ENCODE measurements at regions not wholly inside any gene's neighbourhood (a gene's known extent, or its start where the extent isn't known, plus 50 kb on each side); places are given as distances from the start of the nearest gene placed in this dataset.

DNA sequence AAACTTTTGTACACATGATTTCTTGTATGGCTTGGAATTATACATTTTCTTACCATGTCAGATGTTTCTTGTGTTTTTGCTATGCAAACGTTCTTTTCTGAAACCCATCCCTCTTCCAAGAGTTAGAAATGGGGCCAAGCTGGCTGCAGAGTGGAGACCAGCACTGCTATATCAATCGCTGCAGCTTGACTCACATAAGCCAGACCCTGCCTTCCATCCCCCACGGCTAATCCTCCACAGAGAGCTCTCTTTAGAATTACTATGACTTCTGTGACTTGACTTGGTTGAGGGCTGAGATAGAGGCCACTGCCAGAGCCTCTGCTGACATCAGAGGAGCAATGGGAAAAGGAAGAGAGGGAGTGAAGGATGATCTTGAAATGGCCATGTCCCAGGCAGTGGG, 147.9 kb downstream of the DACT1 start:
- DNase-seq: no peak

DNA sequence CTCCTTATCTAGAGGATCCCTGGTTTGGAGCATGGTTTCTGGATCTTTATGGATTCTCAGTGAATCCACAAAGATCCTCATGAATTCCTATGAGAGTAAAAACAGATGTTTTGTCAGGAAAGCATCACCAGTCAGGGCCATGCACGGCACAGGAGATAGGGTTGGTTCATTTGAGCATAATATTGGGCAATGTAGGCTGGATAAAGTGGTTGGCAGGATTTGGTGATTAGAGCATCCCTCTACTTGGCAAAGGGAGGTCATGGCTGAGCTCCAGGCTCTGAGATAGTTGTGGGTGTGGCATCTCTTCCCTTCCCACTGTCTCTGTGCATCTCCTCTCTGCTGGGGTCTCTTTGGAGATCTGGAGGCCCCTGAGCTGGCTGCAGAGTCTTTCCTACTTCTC, 149.8 kb downstream of the DACT1 start:
- no peak for DNase-seq

DNA sequence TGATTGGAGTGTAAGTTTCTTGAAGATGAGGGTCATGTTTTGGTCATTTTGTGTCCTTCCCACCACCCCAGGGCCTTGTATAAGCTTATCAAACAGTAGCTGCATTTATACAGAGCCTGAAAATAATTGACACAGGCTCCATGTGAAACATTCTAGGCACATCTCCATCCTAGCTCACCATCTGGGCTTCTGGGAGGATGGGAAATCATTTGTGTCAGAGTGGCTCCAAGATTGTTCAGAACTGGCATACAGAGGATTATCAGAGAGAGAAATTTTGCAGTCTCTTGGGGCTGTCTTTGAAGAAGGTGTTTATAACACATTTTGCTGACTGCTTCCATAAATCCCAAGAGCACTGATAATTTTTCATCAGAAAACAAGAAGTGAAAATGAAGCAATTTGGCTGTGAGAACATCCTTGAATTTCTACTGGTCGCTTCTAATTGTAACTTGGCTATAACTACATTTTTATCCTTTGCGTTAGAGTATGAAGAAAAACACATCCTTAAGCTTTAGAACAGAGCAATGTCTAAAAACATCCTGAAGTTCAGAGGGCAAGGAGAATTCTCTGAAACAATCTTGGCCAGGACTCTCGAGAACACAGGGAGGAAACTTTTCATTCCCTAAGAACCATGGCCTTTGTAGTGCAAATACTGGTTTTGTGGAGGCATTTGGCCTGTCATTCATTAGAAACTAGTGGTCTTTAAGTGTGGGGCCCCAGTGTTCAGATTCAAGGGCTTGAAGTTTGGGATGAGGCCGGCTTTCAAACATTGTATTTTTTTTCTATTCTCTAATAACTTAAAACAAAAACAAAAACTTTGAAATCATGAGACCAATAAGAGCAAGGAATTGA, 151.1 kb downstream of the DACT1 start:
- no peak for DNase-seq

DNA sequence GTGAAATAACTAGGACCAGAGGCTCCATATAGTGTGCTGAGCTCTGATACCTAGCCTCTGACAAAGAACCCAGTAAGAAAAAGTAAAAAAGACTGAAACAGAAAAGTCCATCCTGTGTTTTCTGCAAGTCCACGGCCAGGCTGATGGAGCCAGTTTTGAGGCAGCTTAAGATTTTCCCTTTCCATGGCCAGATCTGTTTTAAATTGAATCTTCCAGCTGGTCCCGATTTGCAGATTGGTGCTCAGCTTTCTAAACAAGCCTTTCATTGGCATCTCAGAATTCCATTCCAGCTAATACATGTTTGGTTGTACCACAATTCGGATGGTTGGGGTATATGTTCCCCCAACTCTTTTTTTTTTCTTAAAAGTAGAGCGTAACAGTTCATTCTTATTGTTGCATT, 152.0 kb downstream of the DACT1 start:
- no peak for DNase-seq

DNA sequence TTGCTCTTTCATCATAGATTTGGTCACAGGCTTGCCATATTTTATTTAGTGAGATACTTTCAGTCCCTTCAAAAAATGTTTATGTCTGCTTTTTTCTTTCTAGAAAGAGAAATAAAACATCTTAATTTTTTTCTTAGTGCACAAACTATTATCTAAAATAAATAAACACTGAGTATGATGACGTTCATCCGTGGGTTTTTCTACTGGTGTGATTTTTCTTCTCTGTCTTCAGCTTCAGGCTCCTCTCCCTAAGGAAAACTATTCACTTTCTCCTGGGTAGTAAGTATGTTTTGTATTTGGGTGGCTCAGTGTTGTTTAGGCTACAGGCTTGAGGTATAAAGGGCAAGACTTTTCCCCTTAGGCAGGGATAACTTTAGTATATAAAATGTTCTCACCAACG, 154.7 kb downstream of the DACT1 start:
- DNase-seq: no peak

DNA sequence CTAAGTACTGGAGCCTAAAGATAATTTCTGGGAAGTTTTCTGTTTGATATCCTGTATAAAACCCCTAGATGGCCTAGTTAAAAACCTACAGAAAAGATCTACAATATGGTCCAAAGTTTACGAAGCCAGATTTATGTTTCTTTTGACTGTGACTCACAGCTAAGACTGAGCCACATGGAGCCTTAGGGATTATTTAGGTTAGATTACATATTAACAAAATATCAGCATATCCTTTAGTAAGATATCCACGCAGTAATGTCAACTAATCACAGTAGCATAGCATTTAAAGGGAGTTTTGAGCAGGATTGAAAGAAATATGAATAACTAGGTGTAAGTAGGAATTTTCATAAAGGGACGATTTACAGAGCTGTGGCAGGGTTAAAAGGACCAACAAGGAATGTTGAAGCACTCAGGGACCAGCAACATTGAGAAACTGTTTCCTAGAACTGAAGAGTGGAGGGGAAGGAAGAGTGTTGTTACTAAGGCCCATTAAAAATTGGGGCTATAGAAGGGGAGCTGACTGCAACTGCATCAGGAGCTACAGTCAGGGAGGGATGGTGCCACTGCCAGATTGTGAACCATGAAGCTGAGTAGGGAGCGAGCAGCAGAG, 155.5 kb downstream of the DACT1 start:
- DNase-seq: peak; percentile 46

DNA sequence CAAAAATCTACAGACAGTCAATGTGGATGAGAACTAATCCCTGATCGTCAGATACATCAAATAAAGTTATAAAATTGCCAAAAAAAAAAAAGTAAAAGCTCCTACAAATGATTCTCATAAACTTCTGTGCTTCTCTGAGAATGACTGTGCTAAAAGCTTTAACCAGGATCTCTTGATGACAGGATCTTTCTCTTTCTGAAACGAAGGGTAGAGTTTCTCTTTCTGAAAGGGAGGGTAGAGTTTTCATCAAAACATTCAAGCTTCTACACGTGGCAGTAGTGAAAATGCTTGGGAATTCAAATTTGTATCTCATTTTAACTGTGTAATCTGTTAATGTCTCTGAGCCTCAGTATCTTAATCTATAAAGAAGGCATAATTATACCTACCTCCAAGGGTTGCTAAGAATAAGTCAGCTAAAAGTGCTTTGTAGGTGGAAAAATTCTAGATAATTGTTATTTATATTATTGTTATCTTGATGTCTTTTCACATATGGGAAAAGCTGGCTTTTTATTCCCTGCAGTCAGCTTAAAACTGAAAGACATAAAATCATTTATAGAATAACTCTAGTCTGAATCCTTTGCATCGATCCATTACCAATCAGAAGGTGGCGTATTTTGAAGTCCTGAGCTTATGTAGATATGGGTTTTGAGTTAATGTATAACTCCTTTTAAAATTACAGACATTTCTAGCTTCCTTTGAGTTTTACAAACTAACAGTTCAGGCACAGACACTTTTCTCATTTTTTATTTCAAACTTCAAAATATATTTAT, 157.4 kb downstream of the DACT1 start:
- DNase-seq: no peak

DNA sequence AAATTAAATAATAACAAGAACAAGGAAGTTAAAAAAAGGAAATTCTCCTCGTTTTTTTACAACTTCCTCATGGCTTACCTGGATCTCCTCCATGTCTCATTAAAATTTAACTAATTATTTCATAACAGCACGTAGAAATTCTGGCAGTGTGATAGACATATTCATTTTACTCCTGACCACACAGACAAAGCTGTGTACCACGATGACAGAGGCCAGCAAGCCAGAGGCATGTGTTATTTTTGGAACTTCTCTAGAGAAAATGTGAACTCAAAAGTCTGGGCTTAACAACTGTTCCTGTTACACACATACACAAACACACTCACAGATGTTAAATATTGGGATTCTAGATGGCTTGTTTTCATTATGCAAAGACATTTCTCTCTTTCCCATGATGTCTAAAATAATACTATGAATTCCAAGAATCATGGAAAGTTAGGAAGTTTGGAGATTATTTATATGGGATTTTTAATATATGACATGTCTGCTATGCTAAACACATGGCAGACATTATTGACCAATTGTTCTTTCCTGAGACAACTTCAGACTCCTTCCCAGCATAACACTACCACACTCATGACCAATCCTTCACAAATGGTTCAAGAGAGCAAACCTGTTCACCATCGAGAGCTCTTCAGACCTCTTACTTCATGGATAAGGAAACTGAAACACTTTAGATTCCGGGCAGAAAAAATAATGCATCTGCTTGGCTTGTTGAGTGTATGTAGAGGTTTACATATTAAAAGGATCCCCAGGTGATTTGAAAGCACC, 158.7 kb downstream of the DACT1 start:
- no peak for DNase-seq

DNA sequence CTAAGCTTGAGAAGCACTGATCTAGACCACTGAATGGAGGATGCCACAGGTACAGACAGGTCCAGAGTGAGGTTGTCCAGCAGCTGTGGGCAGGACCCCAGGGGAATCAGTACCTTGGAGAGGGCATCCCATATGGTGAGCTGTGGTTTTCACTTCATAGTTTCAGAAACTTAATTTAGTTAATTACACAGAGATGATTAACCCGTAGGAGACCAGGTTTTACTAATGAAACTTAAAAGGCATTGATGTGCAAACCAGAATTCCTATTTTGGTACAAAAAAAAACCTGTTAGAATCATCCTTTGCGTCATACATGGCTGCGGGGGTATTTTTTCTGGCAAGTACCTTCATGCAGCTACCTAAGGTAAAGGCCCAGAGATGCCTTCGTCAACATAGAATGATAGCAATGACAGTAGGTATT, 159.3 kb downstream of the DACT1 start:
- DNase-seq: no peak

DNA sequence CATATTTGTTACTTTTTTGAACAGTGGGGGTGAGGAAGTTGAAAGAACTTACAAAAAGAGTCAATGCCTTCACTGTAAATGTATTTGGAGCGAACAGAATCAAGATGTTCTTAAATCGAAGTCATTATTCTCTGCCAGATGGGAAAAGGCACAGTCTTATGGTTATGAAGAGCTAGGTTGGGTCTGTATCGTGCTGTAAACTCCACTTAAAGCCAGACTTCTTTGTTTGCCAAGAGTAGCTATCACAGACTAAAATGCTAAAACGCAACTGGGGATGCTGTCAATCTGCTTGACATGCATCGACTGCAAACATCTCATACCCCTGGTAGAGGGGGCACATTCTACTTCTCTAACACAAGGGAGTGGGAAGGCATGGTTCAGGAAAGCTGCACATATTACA, 160.4 kb downstream of the DACT1 start:
- DNase-seq: no peak

DNA sequence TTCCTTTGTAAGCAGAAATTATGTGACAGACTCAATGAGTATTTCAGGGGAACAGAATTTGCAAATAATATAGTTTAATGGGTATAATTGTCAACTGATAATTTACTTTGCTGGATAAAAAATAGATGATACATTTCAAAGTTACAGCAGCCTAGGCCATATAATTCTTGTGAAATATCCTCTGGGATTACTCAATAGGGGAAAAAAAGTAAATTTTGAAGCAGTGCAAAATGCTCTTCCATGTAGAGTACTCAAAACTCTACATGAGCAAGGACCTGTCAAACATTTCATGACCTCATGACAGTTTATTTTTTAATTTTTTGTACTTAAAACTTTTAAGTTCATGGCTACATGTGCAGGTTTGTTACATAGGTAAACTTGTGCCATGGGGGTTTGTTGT, 163.3 kb downstream of the DACT1 start:
- no peak for DNase-seq

DNA sequence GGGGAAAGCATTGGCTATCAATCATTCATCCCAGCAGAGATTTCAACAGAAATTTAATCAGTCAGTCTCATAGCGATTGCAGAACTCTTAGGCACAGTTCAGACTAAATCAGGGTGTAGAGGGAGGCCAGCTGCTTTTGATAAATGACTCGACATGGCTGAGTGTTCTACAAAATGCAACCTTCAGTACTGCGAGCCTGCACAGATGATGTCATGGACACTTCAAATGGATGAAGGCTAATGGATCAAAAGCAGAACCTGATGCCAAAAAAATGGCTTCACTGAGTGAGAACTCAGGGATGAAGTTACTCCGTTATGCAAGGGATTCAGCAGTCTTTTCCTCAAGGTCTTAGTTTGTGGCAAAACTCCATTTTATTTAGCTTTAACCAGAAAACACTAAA, 167.3 kb downstream of the DACT1 start:
- DNase-seq: peak; percentile 87

DNA sequence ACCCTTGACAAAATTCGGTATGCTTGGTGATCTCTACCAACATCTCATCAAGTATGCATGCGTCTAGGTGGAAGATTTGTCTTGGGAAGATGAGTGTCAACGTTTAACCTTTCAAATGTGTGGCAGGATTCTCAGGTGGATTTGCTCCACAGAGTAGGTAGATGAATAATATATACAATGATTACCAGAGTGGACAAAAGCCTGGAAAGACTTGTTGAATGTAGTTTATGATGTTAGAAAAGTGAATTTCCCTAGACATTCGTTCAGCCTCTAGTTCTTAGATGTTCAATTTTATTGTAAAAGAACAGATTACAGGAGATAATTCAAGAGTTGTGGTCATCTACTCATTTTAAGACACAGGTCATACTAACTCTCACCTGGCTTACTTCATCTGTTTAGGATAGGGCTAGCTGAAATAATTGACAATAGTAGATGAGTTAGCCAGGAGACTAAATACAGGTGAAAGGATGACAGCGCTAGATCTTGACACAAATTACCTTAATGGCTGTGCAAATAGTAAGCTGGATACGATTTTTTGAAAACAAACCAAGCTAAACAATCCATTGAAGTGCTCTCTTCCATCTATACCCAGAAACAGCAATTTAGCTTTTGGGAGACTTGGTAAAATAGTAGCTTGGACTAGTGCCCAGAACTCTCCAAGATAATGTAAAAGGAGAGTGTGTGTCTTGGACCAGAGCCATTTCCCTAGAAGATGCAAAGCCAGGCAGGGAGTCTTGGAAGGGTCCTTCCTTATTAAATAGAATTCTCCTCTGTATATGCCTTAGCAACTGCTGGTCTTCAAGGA, 168.0 kb downstream of the DACT1 start:
- DNase-seq: peak; percentile 82

DNA sequence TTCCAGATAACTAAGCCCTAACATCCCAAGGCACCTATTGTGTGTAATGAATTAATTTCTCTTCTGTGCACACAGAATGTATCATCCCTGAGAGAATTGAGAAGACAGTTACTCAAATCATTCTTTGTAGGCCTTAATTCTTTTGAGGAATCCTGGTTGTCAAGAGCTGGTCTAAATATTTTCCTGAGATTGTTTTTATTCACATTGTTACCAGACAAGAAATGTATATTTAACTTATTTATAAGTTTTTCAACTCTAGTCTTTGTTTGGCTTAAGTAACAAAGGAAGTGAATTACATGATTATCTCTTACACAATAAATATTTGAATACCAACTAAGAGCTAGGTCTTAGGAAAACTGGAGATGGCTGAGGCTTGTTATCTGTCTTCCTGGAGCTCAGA, 169.4 kb downstream of the DACT1 start:
- DNase-seq: peak; percentile 57

DNA sequence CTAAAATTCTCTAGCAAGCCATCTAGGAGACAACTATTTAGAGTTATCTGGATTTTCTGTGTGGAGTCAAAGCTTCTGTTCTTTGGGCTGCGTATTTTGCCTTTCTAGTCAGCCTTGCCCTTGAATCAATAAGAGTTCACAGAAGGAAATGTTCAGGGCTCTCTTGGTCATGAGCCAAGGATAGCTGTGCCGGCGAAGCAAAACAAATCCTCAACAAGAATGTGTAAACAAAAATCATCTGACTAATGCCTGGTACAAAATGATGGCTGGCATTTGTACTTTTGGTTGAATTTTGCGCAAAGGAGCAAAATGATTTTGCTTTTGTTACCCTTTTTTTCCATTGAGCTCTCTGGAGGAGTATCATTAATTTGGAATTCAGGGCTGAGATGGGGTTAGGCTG, 171.1 kb downstream of the DACT1 start:
- DNase-seq: peak; percentile 37

DNA sequence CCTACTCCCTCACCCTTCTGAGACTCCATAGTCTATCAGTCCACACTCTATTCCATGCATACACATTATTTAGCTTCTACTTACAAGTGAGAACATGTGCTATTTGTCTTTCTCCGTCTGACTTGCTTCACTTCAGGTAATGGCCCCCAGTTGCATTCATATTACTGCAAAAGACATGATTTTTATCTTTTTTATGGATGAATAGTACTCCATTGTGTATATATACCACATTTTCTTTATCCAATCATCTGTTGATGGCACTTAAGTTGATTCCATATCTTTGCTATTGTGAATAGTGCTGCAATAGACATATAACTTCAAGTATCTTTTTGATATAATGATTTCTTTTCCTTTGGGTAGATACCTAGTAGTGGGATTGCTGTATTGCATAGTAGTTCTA, 171.8 kb downstream of the DACT1 start:
- no peak for DNase-seq

DNA sequence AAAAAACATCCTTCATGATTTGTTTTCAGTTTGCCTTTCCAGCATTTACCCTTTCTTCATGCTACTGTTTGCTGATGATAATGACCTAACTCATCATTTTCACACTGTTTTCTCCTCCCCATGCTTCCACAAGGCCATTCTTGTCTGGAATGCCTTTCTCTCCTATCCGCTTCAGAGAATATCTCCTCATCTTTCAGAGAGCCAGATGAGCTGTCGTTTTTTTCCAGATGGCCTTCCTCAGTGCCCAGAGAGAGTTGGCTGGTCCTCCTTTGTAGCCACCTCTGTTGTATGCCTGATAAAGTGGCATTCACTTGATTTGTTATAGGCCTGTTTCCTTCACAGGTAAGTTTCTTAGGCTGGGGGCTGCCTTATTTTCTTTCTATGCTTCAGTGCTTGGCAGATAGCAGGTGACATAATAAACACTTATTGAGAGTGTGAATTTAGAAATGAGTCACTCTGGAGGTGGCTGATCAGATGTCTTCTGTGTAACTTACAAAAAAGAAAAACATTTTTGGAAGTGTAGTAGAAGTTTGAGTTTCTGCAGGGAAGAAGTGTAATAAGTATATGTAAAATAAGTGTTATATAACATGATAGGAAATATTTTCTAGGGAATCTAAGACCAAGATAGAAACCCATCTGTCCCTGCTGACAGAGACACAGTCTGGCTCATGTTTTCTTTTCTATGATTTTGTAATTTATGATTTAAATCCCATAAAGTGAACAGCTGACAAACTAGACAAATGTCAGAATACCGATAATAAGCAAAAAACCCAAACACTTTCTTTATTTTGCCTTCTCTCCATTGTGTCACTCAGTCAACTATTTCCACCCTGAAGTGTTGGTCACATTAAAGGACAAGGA, 174.5 kb downstream of the DACT1 start:
- DNase-seq: no peak

DNA sequence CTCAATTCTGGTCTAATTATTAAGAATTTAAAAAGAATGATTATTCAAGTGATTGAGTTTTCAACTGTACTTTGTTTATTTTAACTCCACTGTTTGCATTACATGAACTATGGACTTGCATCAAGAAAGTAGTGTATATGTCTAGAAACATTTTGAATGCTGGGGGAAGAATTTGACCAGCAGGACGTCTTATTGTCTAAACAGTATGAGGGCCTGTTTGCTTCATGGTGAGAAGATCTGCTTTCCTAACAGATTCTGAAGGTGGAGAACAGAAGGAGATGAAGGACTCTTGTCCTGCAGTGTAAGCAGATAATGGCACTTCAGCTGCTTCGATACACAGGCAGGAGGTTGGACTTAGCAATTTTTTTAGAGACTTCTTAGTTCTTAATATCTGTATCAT, 176.0 kb downstream of the DACT1 start:
- no peak for DNase-seq

DNA sequence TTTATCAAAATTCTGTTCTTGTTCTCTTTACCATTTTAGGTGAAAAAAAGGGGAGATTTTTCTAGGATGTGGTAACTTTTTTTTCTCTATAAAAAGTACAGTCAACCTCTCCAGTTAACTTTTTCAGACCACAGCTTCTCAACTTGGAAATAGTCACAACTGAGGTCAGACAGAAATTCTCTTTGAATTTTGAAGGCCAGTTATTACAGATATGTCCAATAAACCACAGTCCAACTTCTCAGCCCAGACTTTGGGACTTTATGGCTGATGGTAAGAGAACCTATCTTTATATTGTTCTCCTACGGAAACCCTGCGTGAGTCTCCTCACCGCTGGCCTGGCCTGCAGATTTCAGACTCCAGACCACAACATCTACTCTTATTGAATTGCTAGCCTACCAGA, 176.7 kb downstream of the DACT1 start:
- DNase-seq: no peak

DNA sequence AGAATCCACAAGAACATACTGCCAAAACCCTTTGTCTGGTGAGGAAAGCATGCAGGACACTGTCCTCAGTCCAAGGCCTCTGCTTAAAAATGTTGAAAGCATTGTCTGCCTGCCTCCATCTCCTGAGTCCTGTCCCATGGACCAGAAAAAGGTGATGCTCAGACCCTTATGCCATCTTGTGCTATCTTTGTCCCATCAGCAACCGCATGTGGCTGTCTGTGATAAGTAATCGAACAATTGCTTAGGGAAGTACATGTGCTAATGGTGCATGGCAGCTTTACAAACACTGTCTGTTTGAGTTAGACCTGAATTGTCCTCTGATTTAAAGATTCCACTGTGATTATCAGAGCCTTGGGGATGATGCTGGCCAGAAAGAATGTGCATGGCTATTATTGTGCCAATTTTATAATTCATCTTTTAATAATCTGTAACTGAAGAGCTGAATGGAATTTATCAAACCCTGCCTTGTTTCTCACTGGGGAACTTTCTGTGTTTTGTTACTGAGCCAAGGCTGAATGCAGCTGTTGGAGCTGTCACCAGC, 177.5 kb downstream of the DACT1 start:
- peak; percentile 87 for DNase-seq

DNA sequence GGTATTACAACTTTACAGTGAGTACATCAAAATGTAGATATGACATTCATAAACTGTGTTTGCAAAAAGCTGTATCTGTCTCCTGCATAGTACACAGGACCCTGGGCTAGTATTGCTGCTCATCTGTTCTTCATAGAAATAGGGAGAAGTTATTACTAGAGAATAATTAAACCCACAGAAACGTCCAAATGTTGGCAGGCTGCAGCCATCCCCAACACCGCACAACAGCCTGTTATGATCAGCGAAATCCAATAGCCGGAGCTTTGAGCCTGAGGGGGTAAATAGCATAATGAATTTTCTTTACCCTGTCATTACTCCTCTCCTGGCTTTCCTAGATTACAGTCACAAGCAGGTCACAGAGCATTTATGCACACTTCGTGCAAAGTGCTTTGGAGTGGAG, 178.0 kb downstream of the DACT1 start:
- DNase-seq: peak; percentile 64
